Body of pancreas (tissue), 4 donors: ENCODE measurements at regions not wholly inside any gene's neighbourhood (a gene's known extent, or its start where the extent isn't known, plus 50 kb on each side); places are given as distances from the start of the nearest gene placed in this dataset.

Experiments used
- CTCF ChIP-seq, 7 experiments: fragments of 450-650 bp in 4 of 7; fragments of 200-600 bp in 3 of 7; sonication (generic) in 3 of 7; IDR thresholded peaks; one replicate each; pipeline ENCODE4 v1.5.1; 2016 to 2019; ENCODE audit warnings: antibody characterized with exemption in 7 of 7
- POLR2A ChIP-seq, 3 donors: fragments of 450-650 bp; IDR thresholded peaks; one replicate each; pipeline ENCODE4 v1.6.1; 2016; ENCODE audit warnings: antibody characterized with exemption in 3 of 3, mild to moderate bottlenecking in 2 of 3

- TF ChIP-seq CTCF (IDR thresholded peaks at IDR 0.05) (no peak), POLR2A (IDR thresholded peaks at IDR 0.05) (no peak)
Observed at GRCh38 chr4:151940926-151941617, 180.3 kb upstream of the GATB start.
